GM23338 (cell line): ENCODE measurements at regions not wholly inside any gene's neighbourhood (a gene's known extent, or its start where the extent isn't known, plus 50 kb on each side); places are given as distances from the start of the nearest gene placed in this dataset.

Source experiments
- EZH2 ChIP-seq: fragments of 200-600 bp; sonication (generic); IDR thresholded peaks from one replicate; pipeline ENCODE4 v1.8.0; 2017; ENCODE audit warnings: antibody characterized with exemption, mild to moderate bottlenecking, low read depth; ENCODE audit not compliant: unreplicated experiment
- EZH2phosphoT487 ChIP-seq: fragments of 200-600 bp; sonication (generic); IDR thresholded peaks from one replicate; pipeline ENCODE4 v1.8.1; 2018; ENCODE audit warnings: antibody characterized with exemption; ENCODE audit not compliant: unreplicated experiment
- POLR2AphosphoS5 ChIP-seq: IDR thresholded peaks from 2 replicates; pipeline ENCODE4 v1.6.1; 2016; ENCODE audit warnings: antibody characterized with exemption, low read depth
- TF ChIP-seq, protein P1 (sequence below), 2 experiments: fragments of 200-600 bp in 1 of 2; sonication (generic) in 1 of 2; conservative IDR thresholded peaks; 2 replicates each; pipeline versions ENCODE4 v1.5.1 to v1.6.1; 2016 to 2017; ENCODE audit warnings: antibody characterized with exemption in 2 of 2, low read depth in 2 of 2, mild to moderate bottlenecking in 2 of 2, moderate library complexity in 1 of 2
- TF ChIP-seq, protein P2 (sequence below): fragments of 250-450 bp; sonication (Bioruptor Pico); IDR thresholded peaks from 2 replicates; pipeline ENCODE4 v1.5.0; 2020; ENCODE audit warnings: mild to moderate bottlenecking, moderate library complexity
- TF ChIP-seq, protein P3 (sequence below): IDR thresholded peaks from one replicate; pipeline ENCODE4 v1.6.1; 2018; ENCODE audit warnings: antibody characterized with exemption; ENCODE audit not compliant: unreplicated experiment

DNA sequence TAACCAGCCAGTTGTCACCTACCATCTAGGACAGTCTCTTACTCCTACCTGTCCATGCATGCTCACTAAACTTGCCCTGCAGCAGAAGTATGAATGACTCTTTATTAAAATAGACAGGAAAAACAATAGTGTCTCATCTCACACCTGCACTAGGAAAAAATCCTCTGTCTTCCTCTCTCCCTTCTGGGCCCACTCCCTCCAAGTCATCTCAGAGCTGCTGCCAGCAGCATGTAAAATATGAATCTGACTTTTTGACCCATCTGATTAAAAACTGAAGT is 93.5 kb upstream of the THBS1 start:
- TF ChIP-seq, protein P1, sequence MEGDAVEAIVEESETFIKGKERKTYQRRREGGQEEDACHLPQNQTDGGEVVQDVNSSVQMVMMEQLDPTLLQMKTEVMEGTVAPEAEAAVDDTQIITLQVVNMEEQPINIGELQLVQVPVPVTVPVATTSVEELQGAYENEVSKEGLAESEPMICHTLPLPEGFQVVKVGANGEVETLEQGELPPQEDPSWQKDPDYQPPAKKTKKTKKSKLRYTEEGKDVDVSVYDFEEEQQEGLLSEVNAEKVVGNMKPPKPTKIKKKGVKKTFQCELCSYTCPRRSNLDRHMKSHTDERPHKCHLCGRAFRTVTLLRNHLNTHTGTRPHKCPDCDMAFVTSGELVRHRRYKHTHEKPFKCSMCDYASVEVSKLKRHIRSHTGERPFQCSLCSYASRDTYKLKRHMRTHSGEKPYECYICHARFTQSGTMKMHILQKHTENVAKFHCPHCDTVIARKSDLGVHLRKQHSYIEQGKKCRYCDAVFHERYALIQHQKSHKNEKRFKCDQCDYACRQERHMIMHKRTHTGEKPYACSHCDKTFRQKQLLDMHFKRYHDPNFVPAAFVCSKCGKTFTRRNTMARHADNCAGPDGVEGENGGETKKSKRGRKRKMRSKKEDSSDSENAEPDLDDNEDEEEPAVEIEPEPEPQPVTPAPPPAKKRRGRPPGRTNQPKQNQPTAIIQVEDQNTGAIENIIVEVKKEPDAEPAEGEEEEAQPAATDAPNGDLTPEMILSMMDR (conservative IDR thresholded peaks at IDR 0.05; ENCODE audit: low read depth in 2 of 2), result no peak
- TF ChIP-seq POLR2AphosphoS5 (no peak), EZH2 (no peak), EZH2phosphoT487 (no peak)
- TF ChIP-seq, protein P2, sequence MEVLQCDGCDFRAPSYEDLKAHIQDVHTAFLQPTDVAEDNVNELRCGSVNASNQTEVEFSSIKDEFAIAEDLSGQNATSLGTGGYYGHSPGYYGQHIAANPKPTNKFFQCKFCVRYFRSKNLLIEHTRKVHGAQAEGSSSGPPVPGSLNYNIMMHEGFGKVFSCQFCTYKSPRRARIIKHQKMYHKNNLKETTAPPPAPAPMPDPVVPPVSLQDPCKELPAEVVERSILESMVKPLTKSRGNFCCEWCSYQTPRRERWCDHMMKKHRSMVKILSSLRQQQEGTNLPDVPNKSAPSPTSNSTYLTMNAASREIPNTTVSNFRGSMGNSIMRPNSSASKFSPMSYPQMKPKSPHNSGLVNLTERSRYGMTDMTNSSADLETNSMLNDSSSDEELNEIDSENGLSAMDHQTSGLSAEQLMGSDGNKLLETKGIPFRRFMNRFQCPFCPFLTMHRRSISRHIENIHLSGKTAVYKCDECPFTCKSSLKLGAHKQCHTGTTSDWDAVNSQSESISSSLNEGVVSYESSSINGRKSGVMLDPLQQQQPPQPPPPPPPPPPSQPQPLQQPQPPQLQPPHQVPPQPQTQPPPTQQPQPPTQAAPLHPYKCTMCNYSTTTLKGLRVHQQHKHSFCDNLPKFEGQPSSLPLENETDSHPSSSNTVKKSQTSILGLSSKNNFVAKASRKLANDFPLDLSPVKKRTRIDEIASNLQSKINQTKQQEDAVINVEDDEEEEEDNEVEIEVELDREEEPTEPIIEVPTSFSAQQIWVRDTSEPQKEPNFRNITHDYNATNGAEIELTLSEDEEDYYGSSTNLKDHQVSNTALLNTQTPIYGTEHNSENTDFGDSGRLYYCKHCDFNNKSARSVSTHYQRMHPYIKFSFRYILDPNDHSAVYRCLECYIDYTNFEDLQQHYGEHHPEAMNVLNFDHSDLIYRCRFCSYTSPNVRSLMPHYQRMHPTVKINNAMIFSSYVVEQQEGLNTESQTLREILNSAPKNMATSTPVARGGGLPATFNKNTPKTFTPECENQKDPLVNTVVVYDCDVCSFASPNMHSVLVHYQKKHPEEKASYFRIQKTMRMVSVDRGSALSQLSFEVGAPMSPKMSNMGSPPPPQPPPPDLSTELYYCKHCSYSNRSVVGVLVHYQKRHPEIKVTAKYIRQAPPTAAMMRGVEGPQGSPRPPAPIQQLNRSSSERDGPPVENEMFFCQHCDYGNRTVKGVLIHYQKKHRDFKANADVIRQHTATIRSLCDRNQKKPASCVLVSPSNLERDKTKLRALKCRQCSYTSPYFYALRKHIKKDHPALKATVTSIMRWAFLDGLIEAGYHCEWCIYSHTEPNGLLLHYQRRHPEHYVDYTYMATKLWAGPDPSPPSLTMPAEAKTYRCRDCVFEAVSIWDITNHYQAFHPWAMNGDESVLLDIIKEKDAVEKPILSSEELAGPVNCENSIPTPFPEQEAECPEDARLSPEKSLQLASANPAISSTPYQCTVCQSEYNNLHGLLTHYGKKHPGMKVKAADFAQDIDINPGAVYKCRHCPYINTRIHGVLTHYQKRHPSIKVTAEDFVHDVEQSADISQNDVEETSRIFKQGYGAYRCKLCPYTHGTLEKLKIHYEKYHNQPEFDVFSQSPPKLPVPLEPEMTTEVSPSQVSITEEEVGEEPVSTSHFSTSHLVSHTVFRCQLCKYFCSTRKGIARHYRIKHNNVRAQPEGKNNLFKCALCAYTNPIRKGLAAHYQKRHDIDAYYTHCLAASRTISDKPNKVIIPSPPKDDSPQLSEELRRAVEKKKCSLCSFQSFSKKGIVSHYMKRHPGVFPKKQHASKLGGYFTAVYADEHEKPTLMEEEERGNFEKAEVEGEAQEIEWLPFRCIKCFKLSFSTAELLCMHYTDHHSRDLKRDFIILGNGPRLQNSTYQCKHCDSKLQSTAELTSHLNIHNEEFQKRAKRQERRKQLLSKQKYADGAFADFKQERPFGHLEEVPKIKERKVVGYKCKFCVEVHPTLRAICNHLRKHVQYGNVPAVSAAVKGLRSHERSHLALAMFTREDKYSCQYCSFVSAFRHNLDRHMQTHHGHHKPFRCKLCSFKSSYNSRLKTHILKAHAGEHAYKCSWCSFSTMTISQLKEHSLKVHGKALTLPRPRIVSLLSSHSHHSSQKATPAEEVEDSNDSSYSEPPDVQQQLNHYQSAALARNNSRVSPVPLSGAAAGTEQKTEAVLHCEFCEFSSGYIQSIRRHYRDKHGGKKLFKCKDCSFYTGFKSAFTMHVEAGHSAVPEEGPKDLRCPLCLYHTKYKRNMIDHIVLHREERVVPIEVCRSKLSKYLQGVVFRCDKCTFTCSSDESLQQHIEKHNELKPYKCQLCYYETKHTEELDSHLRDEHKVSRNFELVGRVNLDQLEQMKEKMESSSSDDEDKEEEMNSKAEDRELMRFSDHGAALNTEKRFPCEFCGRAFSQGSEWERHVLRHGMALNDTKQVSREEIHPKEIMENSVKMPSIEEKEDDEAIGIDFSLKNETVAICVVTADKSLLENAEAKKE (CRISPR knock-in tag), result no peak
- TF ChIP-seq, protein P3, sequence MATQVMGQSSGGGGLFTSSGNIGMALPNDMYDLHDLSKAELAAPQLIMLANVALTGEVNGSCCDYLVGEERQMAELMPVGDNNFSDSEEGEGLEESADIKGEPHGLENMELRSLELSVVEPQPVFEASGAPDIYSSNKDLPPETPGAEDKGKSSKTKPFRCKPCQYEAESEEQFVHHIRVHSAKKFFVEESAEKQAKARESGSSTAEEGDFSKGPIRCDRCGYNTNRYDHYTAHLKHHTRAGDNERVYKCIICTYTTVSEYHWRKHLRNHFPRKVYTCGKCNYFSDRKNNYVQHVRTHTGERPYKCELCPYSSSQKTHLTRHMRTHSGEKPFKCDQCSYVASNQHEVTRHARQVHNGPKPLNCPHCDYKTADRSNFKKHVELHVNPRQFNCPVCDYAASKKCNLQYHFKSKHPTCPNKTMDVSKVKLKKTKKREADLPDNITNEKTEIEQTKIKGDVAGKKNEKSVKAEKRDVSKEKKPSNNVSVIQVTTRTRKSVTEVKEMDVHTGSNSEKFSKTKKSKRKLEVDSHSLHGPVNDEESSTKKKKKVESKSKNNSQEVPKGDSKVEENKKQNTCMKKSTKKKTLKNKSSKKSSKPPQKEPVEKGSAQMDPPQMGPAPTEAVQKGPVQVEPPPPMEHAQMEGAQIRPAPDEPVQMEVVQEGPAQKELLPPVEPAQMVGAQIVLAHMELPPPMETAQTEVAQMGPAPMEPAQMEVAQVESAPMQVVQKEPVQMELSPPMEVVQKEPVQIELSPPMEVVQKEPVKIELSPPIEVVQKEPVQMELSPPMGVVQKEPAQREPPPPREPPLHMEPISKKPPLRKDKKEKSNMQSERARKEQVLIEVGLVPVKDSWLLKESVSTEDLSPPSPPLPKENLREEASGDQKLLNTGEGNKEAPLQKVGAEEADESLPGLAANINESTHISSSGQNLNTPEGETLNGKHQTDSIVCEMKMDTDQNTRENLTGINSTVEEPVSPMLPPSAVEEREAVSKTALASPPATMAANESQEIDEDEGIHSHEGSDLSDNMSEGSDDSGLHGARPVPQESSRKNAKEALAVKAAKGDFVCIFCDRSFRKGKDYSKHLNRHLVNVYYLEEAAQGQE, result no peak
